HTR-8/SVneo (cell line): ENCODE measurements at regions not wholly inside any gene's neighbourhood (a gene's known extent, or its start where the extent isn't known, plus 50 kb on each side); places are given as distances from the start of the nearest gene placed in this dataset.

ENCODE experiments used
- DNase-seq: peaks from one replicate; pipeline ENCODE4 v3.0.0; 2011; ENCODE audit warnings: low spot score, mixed read lengths; ENCODE audit not compliant: insufficient read length
- FAIRE-seq: peaks from 2 replicates; lab custom pipeline; 2011; peaks lifted over from hg19 to GRCh38; lab: Jason Lieb, UNC

- FAIRE-seq, result no peak
These were observed 132.3 kb upstream of the RBFOX1 start for GRCh38 chr16:7200320-7200719.

GRCh38 chr16:7185689-7186088 is 147.0 kb upstream of the RBFOX1 start:
- DNase-seq, result no peak
- FAIRE-seq, result no peak

More at GRCh38 chr16:7200320-7200719, 132.3 kb upstream of the RBFOX1 start:
- no peak for DNase-seq

- FAIRE-seq, result no peak
These were observed 147.5 kb upstream of the RBFOX1 start for GRCh38 chr16:7185165-7185564.

GRCh38 chr16:7183768-7184167 is 148.9 kb upstream of the RBFOX1 start:
- DNase-seq (no peak), FAIRE-seq (no peak)

More at GRCh38 chr16:7185165-7185564, 147.5 kb upstream of the RBFOX1 start:
- DNase-seq, result no peak

GRCh38 chr16:7182510-7183109 is 150.0 kb upstream of the RBFOX1 start:
- DNase-seq, result no peak
- FAIRE-seq, result no peak

- FAIRE-seq (no peak), DNase-seq (no peak)
These were observed 154.8 kb upstream of the RBFOX1 start for GRCh38 chr16:7177875-7178274.

- FAIRE-seq (no peak), DNase-seq (no peak)
These were observed 161.5 kb upstream of the RBFOX1 start for GRCh38 chr16:7171151-7171550.

- DNase-seq, result no peak
These were observed 165.0 kb upstream of the RBFOX1 start for GRCh38 chr16:7167626-7168025.

GRCh38 chr16:7161891-7162290 is 170.8 kb upstream of the RBFOX1 start:
- no peak for DNase-seq
- FAIRE-seq, result no peak

More at GRCh38 chr16:7167626-7168025, 165.0 kb upstream of the RBFOX1 start:
- FAIRE-seq, result no peak

GRCh38 chr16:7160093-7160492 is 172.6 kb upstream of the RBFOX1 start:
- FAIRE-seq (no peak), DNase-seq (no peak)

- peak; percentile 85 for FAIRE-seq
These were observed 174.2 kb upstream of the RBFOX1 start for GRCh38 chr16:7158481-7158880.

GRCh38 chr16:7150230-7150629 is 182.4 kb upstream of the RBFOX1 start:
- DNase-seq, result no peak
- FAIRE-seq, result no peak

More at GRCh38 chr16:7158481-7158880, 174.2 kb upstream of the RBFOX1 start:
- no peak for DNase-seq

- DNase-seq, result no peak
These were observed 184.0 kb upstream of the RBFOX1 start for GRCh38 chr16:7148606-7149005.

GRCh38 chr16:7140899-7141298 is 191.7 kb upstream of the RBFOX1 start:
- FAIRE-seq (no peak), DNase-seq (no peak)

More at GRCh38 chr16:7148606-7149005, 184.0 kb upstream of the RBFOX1 start:
- FAIRE-seq, result no peak

GRCh38 chr16:7137560-7138330 is 194.9 kb upstream of the RBFOX1 start:
- FAIRE-seq (no peak), DNase-seq (no peak)

GRCh38 chr16:7132465-7132864 is 200.2 kb upstream of the RBFOX1 start:
- DNase-seq (no peak), FAIRE-seq (no peak)

- no peak for DNase-seq
- FAIRE-seq, result no peak
These were observed 207.9 kb upstream of the RBFOX1 start for GRCh38 chr16:7124701-7125100.

- DNase-seq (no peak), FAIRE-seq (no peak)
These were observed 208.4 kb upstream of the RBFOX1 start for GRCh38 chr16:7124242-7124641.

GRCh38 chr16:7116734-7117133 is 215.9 kb upstream of the RBFOX1 start:
- no peak for DNase-seq
- FAIRE-seq, result no peak

GRCh38 chr16:7115898-7116297 is 216.7 kb upstream of the RBFOX1 start:
- FAIRE-seq (no peak), DNase-seq (no peak)

- FAIRE-seq (no peak), DNase-seq (no peak)
These were observed 218.7 kb upstream of the RBFOX1 start for GRCh38 chr16:7113949-7114348.

- FAIRE-seq (no peak), DNase-seq (no peak)
These were observed 219.2 kb upstream of the RBFOX1 start for GRCh38 chr16:7113395-7113794.
